SIG-M5 treated with dmso at 0.1 percent for 504 hours (cell line): ENCODE measurements at regions not wholly inside any gene's neighbourhood (a gene's known extent, or its start where the extent isn't known, plus 50 kb on each side); places are given as distances from the start of the nearest gene placed in this dataset.

Source experiments
- DNase-seq: peaks from one replicate; lab custom pipeline; 2025; ENCODE audit not compliant: unreplicated experiment; lab: John Stamatoyannopoulos, UW

DNA sequence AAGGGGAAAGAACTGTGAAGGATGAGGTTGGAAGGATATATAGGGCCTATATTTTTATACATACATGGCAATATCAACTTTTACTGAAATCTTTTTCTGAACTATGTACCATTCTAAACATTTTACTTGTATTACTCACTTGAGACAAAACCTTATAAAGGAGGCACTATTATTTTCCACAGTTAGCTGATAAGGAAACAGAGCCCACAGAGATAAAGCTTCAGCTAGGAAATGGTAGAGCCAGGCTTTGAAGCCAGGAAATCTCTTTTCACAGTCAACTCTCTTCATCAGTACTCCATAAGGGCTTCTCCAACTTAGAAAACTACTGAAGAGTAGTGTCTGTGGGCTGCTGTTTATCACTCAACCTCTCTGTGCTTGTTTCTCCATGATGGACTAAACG is 613.7 kb downstream of the PRELID2 start:
- DNase-seq = no peak

DNA sequence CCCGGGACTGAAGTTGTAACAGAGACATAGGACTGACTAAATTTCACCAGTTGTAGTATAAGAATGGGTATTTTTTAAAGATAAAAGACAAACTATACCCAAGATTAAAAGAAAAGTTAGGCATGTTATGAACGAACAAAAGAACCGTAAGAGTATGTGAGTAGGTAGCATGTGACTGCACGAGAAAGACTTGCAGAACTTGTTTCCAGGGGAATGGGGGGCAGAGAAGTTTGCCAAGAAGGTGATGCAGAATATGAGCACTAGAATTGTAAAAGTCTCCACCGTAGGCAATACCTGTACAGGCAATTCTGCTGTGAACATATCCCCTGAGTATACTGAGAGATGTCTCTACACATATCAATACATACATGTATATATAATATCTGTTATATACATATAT is 614.7 kb downstream of the PRELID2 start:
- DNase-seq = no peak

DNA sequence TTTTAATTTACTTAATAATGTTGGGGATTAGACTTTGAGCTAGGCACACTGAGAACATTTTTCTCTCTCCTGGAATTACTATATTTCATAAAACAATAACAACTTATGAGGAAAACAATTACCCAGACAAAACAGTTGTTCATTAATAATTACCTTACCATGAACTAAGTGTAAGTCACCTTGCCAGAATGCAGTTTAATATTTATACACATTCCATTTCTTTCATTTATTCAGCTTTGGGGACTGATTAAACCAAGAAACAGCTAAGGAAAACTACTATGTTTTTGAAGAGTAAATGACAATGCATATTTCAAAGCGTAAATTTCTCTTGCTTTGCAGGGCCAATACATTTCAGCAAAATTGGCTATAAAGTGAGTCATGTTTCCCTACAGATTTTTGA is 616.2 kb downstream of the PRELID2 start:
- DNase-seq = no peak

DNA sequence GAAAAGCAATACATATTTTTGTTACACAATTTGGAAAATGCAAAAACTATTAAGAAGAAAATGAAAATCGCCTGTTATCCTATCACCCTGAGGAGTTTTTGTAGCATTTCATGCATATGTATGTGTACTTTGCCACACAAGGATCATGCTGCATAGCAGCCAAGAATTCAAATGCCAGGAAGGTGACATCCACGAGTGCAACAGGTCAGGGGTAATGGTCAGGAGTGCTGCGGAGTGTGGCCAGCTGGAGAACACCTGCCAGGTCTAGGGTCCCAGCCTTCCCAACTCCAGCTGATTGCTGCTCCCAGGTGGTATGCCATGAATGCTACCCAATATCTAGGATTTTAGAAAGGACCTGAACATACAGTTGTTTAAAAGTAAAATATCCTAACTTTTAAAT is 617.1 kb downstream of the PRELID2 start:
- no peak for DNase-seq

DNA sequence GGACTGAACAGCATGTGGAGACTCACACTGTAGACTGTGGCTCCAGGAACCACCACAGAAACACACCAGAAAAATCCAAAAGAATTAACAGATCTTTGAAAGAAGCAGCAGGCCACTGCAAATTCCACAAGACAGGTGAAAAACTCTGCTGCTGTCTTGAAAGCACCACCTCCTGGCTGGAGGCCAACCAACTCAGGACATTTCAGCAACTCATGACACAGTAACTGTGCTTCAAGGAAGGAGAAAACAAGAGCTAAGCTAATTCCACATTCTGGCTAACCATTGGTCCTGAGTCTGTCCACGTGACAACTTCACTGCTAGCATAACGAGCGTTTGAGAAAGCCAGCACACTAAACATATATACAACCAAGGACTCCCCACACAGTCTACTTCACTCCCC is 625.1 kb downstream of the PRELID2 start:
- DNase-seq = no peak

DNA sequence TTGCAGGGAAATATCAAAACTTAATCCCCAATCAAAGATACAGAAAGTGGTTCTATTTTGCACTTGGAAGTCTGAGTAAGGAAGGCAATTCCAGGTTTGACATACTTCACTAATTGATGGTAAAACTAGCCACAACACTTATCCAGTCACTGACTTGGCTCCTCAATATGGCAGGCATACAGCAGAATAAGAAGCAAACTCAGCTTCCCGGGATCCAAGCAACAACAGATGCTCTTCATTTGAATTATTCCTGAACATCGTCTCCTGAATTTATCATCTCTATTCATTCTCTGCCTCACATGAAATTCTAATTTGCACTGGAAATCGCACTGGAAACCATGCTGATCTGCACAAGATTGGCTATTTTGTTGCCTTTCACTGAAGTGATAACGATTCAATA is 629.6 kb downstream of the PRELID2 start:
- DNase-seq = no peak

DNA sequence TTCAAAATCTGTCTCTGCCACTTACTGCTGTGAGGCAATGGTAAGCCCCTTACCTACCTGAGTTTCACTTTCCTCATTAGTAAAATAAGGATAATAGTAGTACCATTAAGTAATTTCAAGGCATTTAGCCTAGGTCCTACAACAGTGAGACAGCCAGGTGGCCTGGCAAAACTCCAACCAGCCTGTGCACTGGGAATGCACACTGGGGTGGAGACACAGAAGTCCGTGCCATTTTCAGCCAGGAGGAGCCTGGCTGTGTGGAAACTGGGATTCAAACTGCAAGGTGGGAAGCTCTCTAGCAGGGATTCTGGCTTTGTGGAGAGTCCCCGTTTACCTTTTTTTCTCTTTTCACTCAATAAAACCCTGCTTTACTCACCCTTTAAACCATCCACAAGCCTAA is 630.4 kb downstream of the PRELID2 start:
- no peak for DNase-seq

DNA sequence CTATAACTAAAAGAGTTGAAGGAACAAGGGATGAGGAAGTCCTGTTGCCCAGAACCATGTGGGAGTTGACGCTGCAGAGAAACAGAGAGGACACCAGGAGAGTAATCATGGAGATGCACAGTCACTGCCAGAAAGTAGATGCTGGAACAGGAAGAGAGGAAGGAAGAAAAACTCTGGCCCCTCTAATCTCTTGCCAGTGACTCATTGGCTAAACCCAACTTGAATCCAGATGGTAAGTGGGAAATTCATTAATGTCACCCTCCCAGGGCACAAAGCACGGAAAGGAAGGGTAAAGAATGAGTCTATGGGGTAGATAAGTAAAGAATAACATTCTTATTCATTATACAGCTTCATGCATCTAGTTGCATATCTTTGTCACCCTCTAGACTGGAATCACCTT is 631.9 kb downstream of the PRELID2 start:
- no peak for DNase-seq

DNA sequence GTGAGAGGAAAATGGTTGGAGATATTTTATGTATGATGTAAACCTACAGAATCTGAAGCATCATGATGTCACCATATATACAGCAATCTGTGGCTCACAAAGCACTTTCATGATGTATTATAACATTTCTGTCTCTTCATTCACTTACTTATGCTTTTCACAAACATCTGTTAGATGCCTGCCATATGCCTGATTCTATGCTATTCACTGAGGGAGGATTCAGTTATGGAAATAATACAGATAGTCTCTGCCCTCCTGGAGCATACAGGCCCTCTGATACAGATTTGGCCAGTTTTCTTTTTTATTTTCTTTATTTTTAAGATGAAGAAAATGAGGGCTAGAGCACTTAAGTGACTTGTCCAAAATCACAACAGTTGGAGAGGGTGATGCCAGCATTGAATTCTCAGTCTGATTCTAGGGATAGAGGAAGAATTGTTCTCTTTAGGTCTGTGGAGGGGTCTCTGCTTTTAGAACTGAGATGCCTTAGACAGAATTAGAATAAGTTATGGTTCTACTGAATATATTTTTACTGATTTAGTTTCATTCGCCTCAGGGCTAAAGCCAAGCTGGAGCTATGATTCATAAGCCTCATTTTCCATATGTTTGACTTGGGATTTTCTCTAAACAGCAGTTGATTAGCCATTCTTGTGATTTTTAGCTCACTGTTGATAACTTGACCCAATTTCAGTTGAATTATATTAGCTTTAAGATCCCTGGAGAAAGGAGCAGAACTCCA is 636.4 kb downstream of the PRELID2 start:
- DNase-seq = no peak

DNA sequence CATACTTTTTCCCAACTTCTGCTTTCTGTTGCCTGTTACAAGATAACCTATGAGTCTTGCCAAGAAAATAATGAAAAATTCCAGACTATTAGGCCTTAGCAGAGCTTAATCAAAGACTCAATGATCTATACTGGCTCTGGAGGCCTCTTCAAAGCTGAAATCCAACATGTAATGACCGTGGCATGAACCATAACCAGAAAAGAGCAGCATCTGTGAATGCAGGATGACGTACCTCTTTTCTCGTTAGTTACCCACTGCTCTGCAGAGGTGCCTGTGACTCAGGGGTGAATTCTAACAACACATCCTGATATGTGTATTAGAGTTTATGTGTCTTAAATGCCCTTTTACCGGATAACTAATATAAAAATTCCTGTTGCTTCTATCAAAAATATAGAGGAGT is 645.4 kb downstream of the PRELID2 start:
- no peak for DNase-seq

DNA sequence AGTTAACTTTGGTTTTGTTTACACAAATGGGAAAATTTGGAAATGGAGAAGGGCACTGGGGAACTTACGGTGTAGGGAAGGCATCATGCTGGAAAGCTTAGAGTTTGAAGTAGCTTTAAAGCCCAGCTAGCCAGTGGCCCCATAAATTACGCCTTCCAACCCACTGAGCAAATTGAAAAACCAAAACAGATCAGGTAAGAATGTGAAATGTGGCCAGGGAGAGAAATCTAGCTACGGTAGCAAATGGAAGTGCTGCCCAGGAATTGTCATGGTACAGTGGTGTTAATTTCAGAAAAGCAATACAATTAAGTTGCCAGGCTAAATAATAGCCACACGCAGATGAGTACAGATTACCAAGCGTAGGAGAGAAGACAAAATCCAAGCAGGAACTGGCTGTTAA is 654.8 kb downstream of the PRELID2 start:
- DNase-seq = no peak

DNA sequence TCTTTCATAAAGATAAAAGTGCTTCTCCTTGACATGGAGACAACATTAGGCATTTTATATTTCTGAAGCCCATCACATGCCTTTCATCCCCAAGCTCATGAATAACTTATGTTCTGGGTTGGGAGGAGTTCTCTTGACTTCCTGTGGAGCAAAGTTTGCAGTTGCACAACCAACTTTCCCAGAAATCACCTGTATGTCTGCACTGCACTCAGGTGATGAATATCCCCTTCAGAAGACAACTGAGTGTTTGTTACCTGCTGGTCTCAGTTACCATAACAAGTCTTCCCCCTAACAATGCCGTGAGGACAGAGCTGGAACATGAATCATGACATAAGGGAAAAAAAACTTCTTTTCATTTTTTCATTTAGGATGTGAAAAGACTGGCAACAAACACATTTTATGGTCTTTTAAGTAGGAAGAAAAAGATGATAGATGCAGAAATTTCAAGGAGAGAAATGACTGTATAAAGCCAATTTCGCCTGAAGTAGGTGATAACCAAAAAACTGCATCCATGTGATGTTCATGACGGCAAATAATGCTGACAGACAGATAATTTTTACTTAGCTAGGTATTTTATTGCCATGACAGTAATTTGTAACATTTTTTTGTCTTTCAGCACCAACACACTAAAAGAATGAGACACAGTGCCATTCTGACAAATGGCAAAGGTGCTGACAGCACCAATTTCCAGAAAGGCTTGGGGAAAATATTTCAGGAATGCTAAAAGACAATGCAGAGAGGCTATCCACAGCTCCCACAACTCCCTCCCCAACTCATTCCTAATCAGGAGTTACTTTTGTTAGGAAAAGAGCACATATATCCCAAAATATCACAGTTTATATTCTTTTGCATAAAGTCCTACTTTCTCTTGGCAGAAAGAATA is 656.3 kb downstream of the PRELID2 start:
- no peak for DNase-seq

DNA sequence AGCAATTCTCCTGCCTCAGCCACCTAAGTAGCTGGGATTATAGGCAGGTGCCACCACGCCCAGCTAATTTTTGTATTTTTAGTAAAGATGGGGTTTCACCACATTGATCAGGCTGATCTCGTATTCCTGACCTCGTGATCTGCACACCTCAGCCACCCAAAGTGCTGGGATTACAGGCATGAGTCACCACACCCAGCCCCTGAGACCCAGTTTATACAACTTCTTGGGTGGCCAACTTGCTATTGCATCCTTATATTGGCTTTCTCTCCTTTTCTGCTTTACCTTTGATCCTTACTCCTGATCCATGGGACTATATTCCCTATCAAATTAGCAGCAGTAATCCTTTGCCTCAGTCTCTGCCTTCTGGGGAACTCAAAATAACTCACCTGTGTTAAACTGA is 659.1 kb downstream of the PRELID2 start:
- no peak for DNase-seq

DNA sequence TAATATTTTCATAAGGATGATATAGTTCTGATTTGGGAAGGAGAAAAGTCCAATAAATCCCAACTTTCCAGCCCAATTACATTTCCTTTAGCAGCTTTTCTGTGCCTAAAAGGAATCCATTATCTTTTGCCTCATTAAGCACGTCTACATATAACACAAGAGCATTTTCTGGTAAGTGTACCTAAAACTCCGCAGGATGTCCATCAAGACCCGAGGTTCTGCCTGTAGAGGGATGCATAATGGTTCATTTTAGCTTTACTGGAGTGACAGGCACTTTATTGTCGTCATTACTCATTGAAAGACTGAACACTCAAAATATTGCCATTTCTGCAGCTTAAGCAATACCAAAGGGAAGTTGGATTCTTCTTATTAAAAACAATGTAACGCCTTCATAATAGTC is 669.0 kb downstream of the PRELID2 start:
- no peak for DNase-seq

DNA sequence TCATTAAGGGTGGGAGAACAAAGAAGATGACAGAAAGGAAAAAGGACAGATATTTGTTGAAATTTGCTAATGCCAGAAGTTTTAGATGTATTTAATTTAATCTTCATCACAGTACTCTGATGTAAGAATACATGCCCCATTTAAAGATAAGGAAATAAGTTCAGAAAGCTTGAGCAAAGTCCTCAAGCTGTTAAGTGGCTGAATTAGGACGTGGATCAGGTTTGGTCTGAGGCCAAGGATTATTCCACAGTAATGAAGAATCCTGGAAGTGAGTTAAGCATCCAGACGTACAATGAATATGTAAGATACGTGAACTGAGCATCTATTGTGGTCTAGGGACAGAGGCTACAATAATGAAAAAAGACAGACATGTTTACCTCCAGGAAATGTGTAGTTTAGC is 671.3 kb downstream of the PRELID2 start:
- DNase-seq = no peak

DNA sequence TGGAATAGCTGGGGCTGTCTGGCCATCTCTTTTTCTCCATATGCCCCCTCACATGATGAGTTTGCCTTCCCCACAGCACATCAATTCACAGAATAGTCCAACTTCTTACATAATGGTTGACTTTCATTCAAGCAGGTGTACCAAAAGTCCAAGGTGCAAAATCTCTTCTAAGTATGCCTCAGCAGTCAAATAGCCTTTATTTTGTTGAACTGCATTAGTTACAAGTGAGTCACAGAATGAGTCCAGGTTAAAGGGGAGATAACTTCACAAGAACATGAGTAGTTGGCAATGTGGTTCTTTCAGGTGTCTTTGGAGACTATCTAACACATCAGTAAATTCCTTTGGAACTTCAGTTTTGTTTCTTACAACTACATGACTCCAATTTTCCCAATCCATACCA is 672.5 kb downstream of the PRELID2 start:
- DNase-seq = no peak

DNA sequence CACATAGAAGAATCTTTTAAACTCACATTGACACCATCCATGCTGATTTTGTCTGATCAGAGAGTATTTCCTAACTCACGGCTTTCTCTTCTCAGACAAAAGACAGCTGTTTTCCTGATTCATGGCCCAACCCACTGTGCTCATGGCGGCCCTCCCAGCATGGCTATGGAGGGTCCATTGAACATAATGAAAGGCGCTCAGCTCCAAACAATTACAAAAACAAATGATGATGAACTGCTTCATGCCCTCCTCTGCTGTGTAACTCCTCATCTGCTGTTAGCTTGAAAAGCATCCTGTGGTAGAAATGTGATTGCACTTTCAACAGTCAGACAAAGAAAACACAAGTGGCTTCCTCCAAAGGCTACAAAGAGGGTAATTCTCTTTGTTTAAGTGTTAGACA is 673.8 kb downstream of the PRELID2 start:
- DNase-seq = no peak

DNA sequence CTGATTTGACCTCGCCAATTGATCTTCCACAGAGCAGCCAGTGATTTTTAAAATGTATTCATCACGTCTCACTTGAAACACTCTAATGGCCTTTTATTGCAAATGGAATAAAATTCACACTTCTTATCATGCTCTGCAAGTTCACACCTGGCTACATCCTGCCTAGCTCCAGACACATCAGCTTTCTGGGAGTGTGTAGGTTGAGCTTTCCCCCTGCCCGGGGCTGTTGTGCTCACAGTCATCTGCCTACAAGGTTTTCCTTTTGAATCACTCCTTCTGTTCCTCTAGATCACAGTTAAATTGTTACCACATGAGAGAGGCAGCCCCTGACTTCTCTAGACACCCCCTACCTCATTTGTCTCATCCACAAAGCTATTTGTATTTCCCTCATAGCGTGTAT is 674.5 kb downstream of the PRELID2 start:
- DNase-seq = no peak

DNA sequence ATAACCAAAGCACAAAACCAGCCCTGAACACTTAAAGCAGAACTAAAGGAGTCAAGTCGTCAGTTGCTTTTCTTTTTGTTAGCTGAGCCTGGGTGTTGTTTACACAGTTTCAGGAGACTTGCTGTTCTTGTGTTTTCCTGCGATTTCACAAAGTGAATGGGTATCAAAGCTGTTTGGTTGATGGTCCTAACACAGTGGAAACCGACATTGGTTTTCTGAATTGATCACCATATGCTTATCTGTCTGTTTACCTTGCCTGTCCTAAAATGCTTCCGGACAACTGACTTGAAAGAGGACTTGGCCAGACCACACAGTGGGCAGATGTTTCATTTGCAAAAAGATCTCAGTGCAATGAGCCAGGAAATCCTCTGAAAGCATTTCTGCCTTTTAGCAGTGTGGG is 676.4 kb downstream of the PRELID2 start:
- no peak for DNase-seq

DNA sequence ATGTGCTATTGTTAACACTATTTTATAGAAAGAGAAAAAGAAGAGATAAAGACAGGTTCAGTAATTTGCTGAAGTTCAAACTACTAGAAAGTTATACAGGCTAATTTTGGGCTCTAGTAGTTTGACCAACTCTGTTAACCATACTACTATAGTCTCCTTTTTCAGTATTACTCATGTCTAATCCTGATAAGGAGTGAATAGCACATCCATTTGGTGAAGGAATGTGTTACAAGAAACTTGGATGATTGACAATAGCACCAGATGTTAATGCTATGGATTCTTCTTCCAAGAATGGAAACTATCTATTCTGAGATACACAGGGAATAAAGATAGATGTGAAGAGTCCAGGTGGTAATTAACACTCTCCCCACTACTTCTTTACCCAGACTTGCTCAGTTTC is 677.3 kb downstream of the PRELID2 start:
- DNase-seq = no peak

DNA sequence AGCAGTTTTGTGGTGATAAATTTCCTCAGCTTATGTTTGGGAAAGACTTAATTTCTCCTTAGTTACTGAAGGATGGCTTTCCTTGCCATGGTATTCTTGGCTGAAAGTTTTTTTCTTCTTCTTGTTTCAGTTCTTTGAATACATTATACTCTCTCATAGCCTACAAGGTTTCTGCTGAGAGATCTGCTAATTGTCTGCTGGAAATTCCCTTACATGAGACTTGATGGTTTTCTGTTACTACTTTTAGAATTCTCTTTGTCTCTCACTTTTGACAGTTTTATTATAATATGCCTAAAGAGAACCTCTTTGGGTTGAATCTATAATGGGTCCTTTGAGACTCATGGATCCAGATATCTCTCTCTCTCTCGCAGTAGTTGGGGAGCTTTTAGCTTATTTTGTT is 693.6 kb downstream of the PRELID2 start:
- no peak for DNase-seq

DNA sequence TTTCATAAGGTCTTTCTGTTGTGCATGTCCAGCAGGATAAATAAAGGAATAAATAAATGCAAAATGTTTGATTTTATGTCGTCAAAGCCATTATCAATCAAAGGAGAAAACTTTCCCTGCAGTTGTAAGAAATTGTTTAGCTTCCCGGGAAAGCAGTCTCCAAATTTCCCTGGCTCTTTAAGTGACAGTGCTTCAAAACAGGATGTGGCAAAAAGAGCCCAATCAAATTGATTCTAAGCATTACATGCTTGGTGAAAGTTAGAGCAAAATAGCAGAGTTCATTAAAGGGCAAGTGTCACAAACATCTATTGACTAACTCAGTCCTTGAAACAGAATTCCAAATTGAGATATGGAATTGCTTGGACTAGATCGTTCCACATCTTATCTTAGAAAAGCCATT is 704.1 kb downstream of the PRELID2 start:
- no peak for DNase-seq

DNA sequence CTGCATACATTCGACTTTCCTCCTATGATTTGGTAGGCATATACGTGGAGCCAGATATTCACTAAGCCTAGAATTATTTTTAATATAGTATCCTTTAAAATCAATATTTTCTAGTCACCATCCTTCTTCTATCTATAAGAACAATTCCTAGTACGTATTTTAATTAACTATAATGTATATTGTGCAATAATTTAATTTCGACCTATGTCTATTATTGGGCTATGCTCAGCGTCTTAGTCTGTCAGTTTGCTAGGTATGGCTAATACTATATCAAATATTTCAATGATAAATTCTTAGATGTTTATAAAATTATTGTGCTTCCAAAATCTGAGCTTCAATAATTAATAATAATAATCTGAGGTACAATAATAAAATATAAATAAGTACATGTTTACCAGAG is 705.3 kb downstream of the PRELID2 start:
- no peak for DNase-seq
